GM23338 (cell line): ENCODE measurements at regions not wholly inside any gene's neighbourhood (a gene's known extent, or its start where the extent isn't known, plus 50 kb on each side); places are given as distances from the start of the nearest gene placed in this dataset.

ENCODE experiments used
- ATAC-seq: fragments of 200-7000 bp; cut with Tn5 transposase; 3 replicates; pipeline ENCODE4 v1.9.1; 2020
- DNase-seq: peaks from one replicate; pipeline ENCODE4 v3.0.0-alpha.2; 2015; ENCODE audit warnings: low spot score
- H2AFZ ChIP-seq: fragments of 200-600 bp; sonication (generic); 2 replicates; pipeline ENCODE4 v1.8.0; 2016; ENCODE audit warnings: antibody characterized with exemption, mild to moderate bottlenecking, moderate library complexity
- H3F3A ChIP-seq: fragments of 200-600 bp; sonication (generic); replicated peaks from 2 replicates; pipeline ENCODE4 v1.8.0; 2017; ENCODE audit warnings: antibody characterized with exemption, mixed run types, low read depth
- H3K27ac ChIP-seq: fragments of 200-600 bp; sonication (generic); 2 replicates; pipeline ENCODE4 v1.6.1; 2016; ENCODE audit warnings: low read depth
- H3K27me3 ChIP-seq: fragments of 200-600 bp; sonication (generic); 2 replicates; pipeline ENCODE4 v1.8.0; 2016; ENCODE audit warnings: mild to moderate bottlenecking, mixed run types, moderate library complexity; ENCODE audit not compliant: insufficient read depth
- H3K36me3 ChIP-seq: fragments of 200-600 bp; sonication (generic); 2 replicates; pipeline ENCODE4 v1.8.0; 2016; ENCODE audit warnings: mild to moderate bottlenecking; ENCODE audit not compliant: insufficient read depth
- H3K4me1 ChIP-seq: fragments of 200-600 bp; sonication (generic); 2 replicates; pipeline ENCODE4 v1.8.0; 2016; ENCODE audit warnings: mild to moderate bottlenecking, moderate library complexity; ENCODE audit not compliant: insufficient read depth
- H3K4me2 ChIP-seq: fragments of 200-600 bp; sonication (generic); 2 replicates; pipeline ENCODE4 v1.7.1; 2017; ENCODE audit warnings: mixed run types
- H3K4me3 ChIP-seq: fragments of 200-600 bp; sonication (generic); 2 replicates; pipeline ENCODE4 v1.6.1; 2016; ENCODE audit warnings: mixed run types
- H3K79me2 ChIP-seq: fragments of 200-600 bp; sonication (generic); replicated peaks from 2 replicates; pipeline ENCODE4 v1.8.0; 2017; ENCODE audit warnings: mild to moderate bottlenecking; ENCODE audit not compliant: insufficient read depth
- H3K9me2 ChIP-seq: fragments of 200-600 bp; sonication (generic); 2 replicates; pipeline ENCODE4 v1.8.0; 2017; ENCODE audit not compliant: insufficient read depth
- H4K20me1 ChIP-seq: fragments of 200-600 bp; sonication (generic); replicated peaks from 2 replicates; pipeline ENCODE4 v1.8.0; 2017; ENCODE audit warnings: mild to moderate bottlenecking; ENCODE audit not compliant: insufficient read depth
- H3K27ac Mint-ChIP-seq: 2 replicates; pipeline ENCODE4 v1.8.0; 2020; ENCODE audit warnings: inconsistent platforms, mild to moderate bottlenecking, moderate library complexity, mixed read lengths
- H3K27me3 Mint-ChIP-seq: 3 replicates; pipeline ENCODE4 v1.8.0; 2022; ENCODE audit warnings: low read depth, mild to moderate bottlenecking, moderate library complexity, mixed read lengths, inconsistent platforms; ENCODE audit not compliant: insufficient read depth, poor library complexity
- H3K36me3 Mint-ChIP-seq: 3 replicates; pipeline ENCODE4 v1.8.0; 2021; ENCODE audit warnings: low read depth, mild to moderate bottlenecking, inconsistent platforms, moderate library complexity, mixed read lengths
- H3K4me1 Mint-ChIP-seq: 3 replicates; pipeline ENCODE4 v1.8.0; 2020; ENCODE audit warnings: mild to moderate bottlenecking, inconsistent platforms, mixed read lengths
- H3K4me3 Mint-ChIP-seq: 3 replicates; pipeline ENCODE4 v1.8.0; 2021; ENCODE audit warnings: moderate library complexity, mild to moderate bottlenecking, inconsistent platforms, mixed read lengths
- H3K9me3 Mint-ChIP-seq: 3 replicates; pipeline ENCODE4 v1.8.0; 2020; ENCODE audit warnings: moderate library complexity, mild to moderate bottlenecking, inconsistent platforms, mixed read lengths
- CREB1 ChIP-seq: fragments of 250-450 bp; sonication (Bioruptor Pico); IDR thresholded peaks from 2 replicates; pipeline ENCODE4 v1.5.0; 2020; ENCODE audit warnings: low read depth, mild to moderate bottlenecking, moderate library complexity
- ETS1 ChIP-seq: IDR thresholded peaks from 2 replicates; pipeline ENCODE4 v1.6.1; 2016; ENCODE audit warnings: antibody characterized with exemption
- EZH2 ChIP-seq: fragments of 200-600 bp; sonication (generic); IDR thresholded peaks from one replicate; pipeline ENCODE4 v1.8.0; 2017; ENCODE audit warnings: antibody characterized with exemption, mild to moderate bottlenecking, low read depth; ENCODE audit not compliant: unreplicated experiment
- EZH2phosphoT487 ChIP-seq: fragments of 200-600 bp; sonication (generic); IDR thresholded peaks from one replicate; pipeline ENCODE4 v1.8.1; 2018; ENCODE audit warnings: antibody characterized with exemption; ENCODE audit not compliant: unreplicated experiment
- JUNB ChIP-seq: IDR thresholded peaks from one replicate; pipeline ENCODE4 v1.6.1; 2016; ENCODE audit warnings: antibody characterized with exemption; ENCODE audit not compliant: unreplicated experiment
- NANOG ChIP-seq: IDR thresholded peaks from 2 replicates; pipeline ENCODE4 v1.6.1; 2016; ENCODE audit warnings: antibody characterized with exemption, borderline replicate concordance
- POLR2AphosphoS5 ChIP-seq: IDR thresholded peaks from 2 replicates; pipeline ENCODE4 v1.6.1; 2016; ENCODE audit warnings: antibody characterized with exemption, low read depth
- STAT1 ChIP-seq: IDR thresholded peaks from one replicate; pipeline ENCODE4 v1.6.1; 2016; ENCODE audit warnings: antibody characterized with exemption; ENCODE audit not compliant: unreplicated experiment
- ZNF114 ChIP-seq: fragments of 250-450 bp; sonication (Bioruptor Pico); IDR thresholded peaks from 2 replicates; pipeline ENCODE4 v1.5.0; 2020; ENCODE audit warnings: mild to moderate bottlenecking, moderate library complexity
- ZNF331 ChIP-seq: fragments of 250-450 bp; sonication (Bioruptor Pico); IDR thresholded peaks from 2 replicates; pipeline ENCODE4 v1.5.0; 2020; ENCODE audit warnings: low read depth, mild to moderate bottlenecking, moderate library complexity
- TF ChIP-seq, protein P1 (sequence below): IDR thresholded peaks from one replicate; pipeline ENCODE4 v1.6.1; 2018; ENCODE audit warnings: antibody characterized with exemption; ENCODE audit not compliant: unreplicated experiment

DNA sequence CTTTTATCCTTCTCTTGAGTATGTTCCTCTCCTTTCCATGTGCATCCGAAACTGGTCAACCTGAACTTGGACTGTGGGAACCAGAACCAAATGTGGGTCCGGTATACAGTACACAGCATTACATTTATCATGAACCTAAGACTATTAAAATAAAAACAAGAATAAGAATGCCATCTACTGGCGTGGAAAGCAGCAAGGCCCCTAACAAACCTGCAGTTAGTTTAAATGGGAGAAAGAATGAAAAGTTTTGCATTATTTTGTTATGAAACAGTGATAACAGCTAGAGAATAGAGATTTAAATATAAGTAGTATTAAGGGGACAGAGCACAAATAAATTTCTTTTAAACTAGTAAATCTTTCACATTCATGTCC, 159.5 kb downstream of the RBM26 start:
- no peak for ATAC-seq

DNA sequence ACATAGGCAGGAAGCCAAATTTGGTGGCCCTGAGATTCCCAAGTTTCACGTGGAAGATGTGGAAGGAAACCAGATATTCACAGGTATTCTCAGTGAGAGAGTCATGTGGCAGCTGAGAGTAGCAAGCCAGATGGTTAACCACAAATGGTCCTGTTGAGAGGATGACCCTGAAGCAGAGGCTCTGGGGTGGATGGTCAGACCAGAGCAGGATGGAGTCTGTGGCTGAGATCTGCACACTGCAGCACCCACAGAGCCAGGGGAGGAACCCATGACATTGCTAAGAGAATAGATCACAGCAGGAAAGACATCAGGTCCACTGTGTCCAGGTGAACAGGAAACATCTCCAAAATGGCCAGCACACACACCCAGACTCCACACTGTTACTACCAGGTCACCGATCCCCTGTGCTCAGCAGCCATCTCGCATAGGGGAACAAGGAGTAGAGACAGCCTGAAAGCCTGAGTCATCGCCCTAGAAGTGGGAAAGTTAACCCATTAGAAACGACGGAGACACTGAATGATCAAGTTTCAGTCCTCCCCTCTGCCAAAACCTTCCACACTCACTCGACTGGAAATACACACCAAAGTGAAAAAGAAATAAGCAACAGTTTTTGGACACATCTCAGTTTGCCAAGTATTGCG, 160.0 kb downstream of the RBM26 start:
- ATAC-seq (peak; percentile 52), DNase-seq (peak; percentile 11)
- no peaks in the 10 kb centered on the region for H4K20me1 ChIP-seq
- H3K4me1 Mint-ChIP-seq, result peaks cover 14% of the 10 kb centered on the region
- H3K4me1 ChIP-seq, result peaks cover 8% of the 10 kb centered on the region
- peaks cover 6% of the 10 kb centered on the region; the same call in 1 of the 3 replicates for H3K9me3 Mint-ChIP-seq
- H3K9me2 ChIP-seq, result no peaks in the 10 kb centered on the region
- H3K27ac ChIP-seq, result no peak overlapping the region
- H3K36me3 ChIP-seq, result no peaks in the 10 kb centered on the region
- no peak overlapping the region for H3K4me3 Mint-ChIP-seq
- H3K27ac Mint-ChIP-seq, result peak overlapping the region; percentile 12; the same call in 1 of the 2 replicates
- no peaks in the 10 kb centered on the region; the same call in 2 of the 3 replicates for H3K36me3 Mint-ChIP-seq
- no peaks in the 10 kb centered on the region for H3K27me3 Mint-ChIP-seq
- peak overlapping the region; percentile 28; the same call in 1 of the 2 replicates for H2AFZ ChIP-seq
- H3K27me3 ChIP-seq, result no peaks in the 10 kb centered on the region
- H3F3A ChIP-seq, result no peaks in the 10 kb centered on the region
- no peak overlapping the region for H3K4me3 ChIP-seq
- no peak overlapping the region for H3K4me2 ChIP-seq
- no peaks in the 10 kb centered on the region for H3K79me2 ChIP-seq
- no peak for TF ChIP-seq STAT1
- TF ChIP-seq ETS1, result no peak
- TF ChIP-seq EZH2, result no peak
- no peak for TF ChIP-seq CREB1
- no peak for TF ChIP-seq NANOG
- TF ChIP-seq, protein P1, sequence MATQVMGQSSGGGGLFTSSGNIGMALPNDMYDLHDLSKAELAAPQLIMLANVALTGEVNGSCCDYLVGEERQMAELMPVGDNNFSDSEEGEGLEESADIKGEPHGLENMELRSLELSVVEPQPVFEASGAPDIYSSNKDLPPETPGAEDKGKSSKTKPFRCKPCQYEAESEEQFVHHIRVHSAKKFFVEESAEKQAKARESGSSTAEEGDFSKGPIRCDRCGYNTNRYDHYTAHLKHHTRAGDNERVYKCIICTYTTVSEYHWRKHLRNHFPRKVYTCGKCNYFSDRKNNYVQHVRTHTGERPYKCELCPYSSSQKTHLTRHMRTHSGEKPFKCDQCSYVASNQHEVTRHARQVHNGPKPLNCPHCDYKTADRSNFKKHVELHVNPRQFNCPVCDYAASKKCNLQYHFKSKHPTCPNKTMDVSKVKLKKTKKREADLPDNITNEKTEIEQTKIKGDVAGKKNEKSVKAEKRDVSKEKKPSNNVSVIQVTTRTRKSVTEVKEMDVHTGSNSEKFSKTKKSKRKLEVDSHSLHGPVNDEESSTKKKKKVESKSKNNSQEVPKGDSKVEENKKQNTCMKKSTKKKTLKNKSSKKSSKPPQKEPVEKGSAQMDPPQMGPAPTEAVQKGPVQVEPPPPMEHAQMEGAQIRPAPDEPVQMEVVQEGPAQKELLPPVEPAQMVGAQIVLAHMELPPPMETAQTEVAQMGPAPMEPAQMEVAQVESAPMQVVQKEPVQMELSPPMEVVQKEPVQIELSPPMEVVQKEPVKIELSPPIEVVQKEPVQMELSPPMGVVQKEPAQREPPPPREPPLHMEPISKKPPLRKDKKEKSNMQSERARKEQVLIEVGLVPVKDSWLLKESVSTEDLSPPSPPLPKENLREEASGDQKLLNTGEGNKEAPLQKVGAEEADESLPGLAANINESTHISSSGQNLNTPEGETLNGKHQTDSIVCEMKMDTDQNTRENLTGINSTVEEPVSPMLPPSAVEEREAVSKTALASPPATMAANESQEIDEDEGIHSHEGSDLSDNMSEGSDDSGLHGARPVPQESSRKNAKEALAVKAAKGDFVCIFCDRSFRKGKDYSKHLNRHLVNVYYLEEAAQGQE, result no peak
- no peak for TF ChIP-seq JUNB
- TF ChIP-seq ZNF331, result no peak
- no peak for TF ChIP-seq EZH2phosphoT487
- TF ChIP-seq POLR2AphosphoS5, result no peak
- TF ChIP-seq ZNF114 (CRISPR knock-in tag), result no peak

More for the DNA sequence above, 159.5 kb downstream of the RBM26 start:
- H3K9me3 Mint-ChIP-seq, result peaks cover 11% of the 10 kb centered on the region; the same call in 1 of the 3 replicates
- Histone ChIP-seq H3F3A (no peaks in the 10 kb centered on the region), H3K27ac (no peak overlapping the region), H3K79me2 (no peaks in the 10 kb centered on the region), H3K36me3 (no peaks in the 10 kb centered on the region), H3K4me1 (peaks cover 8% of the 10 kb centered on the region), H3K4me3 (no peak overlapping the region), H4K20me1 (no peaks in the 10 kb centered on the region), H2AFZ (peak overlapping the region; percentile 28; the same call in 1 of the 2 replicates), H3K9me2 (no peaks in the 10 kb centered on the region), H3K27me3 (no peaks in the 10 kb centered on the region), H3K4me2 (no peak overlapping the region)
- no peaks in the 10 kb centered on the region; the same call in 2 of the 3 replicates for H3K36me3 Mint-ChIP-seq
- H3K4me3 Mint-ChIP-seq, result no peak overlapping the region
- no peak for DNase-seq
- peak overlapping the region; percentile 12; the same call in 1 of the 2 replicates for H3K27ac Mint-ChIP-seq
- TF ChIP-seq ZNF114 (CRISPR knock-in tag) (no peak), EZH2phosphoT487 (no peak), JUNB (no peak), STAT1 (no peak)
- TF ChIP-seq, protein P1, result no peak
- peaks cover 14% of the 10 kb centered on the region for H3K4me1 Mint-ChIP-seq
- no peaks in the 10 kb centered on the region for H3K27me3 Mint-ChIP-seq
